ENCODE measurements at regions not wholly inside any gene's neighbourhood (a gene's known extent, or its start where the extent isn't known, plus 50 kb on each side); places are given as distances from the start of the nearest gene placed in this dataset.

DNA sequence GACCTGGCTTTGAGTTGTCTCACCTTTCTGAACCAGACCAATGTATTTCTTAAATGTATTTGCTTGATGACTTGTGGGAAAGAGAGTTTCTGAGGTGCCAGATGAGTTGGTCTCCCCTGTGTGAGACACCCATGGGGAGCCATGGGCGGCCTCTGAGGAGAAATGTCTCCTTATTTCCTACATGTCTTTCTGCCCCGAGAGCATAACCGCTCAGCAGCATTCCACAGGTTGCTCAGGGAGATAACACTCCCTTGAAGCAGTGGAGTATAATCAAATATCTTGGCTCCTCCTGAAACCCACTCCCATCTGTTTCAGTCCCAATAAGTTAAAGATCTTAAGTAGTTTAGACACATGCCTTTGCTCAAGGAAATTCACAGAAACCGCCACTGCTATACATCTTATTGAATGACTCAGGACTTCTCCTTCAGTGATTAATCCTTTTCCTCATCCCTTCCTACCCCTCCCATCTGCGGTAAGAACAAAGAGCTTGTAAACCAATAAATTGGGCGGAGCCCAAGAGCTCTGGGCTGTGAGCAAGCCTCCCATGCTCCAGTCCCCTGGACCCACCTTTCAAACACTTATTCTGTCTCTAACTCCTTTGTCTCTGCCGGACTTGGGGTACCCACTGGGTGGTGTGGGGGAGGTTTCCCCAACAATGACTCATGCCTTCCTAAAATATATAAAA lies 285.5 kb upstream of the LRRTM4 start:
- DNase-seq (ENCODE audit: low spot score), result no peak
- in situ Hi-C loops (cut with MboI; ENCODE audit: low sequenced_read_pairs, unreplicated experiment), result no loop called here
- no peak for TF ChIP-seq CTCF (IDR thresholded peaks at IDR 0.05; ENCODE audit: borderline replicate concordance, control extremely low read depth, extremely low read depth, insufficient read depth, missing control alignments)

DNA sequence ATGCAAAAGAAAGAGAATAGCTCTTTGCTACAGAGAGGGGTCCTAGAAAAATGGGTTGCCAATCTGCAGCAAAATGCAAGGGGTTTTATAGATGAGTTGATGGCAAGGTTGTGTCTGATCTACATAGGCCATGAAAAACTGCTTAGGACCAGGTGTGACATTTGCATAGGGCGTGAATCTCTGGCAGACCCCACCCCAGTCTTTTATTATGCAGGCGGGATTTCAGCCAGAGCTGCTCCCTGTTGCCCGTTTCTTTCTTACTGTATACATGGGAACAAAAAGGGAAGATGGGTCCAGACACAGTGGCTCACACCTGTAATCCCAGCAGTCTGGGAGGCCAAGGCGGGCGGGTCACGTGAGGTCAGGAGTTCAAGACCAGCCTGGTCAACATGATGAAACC lies 286.4 kb upstream of the LRRTM4 start:
- TF ChIP-seq CTCF (IDR thresholded peaks at IDR 0.05; ENCODE audit: borderline replicate concordance, control extremely low read depth, extremely low read depth, insufficient read depth, missing control alignments), result no peak
- no peak for DNase-seq (ENCODE audit: low spot score)
- in situ Hi-C loops (cut with MboI; ENCODE audit: low sequenced_read_pairs, unreplicated experiment), result no loop called here

DNA sequence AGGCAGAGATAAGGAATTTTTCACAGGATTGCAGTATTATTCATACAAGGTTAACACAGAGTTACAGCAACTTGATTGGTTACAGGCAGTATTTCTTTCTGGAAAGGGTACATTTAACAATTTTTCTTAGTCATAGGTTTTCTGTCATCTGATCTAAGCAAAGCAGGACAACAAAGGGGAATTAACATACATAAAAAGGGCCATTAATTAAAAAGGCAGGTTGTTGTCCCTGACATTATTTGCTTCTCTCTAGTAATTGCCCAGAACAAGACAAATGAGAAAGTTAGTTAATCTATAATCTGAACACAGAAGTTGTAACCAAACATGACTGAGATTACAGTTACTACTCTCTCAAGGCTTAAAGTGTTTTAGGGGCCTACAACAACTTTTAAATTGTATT lies 291.4 kb upstream of the LRRTM4 start:
- no peak for TF ChIP-seq CTCF (IDR thresholded peaks at IDR 0.05; ENCODE audit: borderline replicate concordance, control extremely low read depth, extremely low read depth, insufficient read depth, missing control alignments)
- no peak for DNase-seq (ENCODE audit: low spot score)
- in situ Hi-C loops (cut with MboI; ENCODE audit: low sequenced_read_pairs, unreplicated experiment), result no loop called here

DNA sequence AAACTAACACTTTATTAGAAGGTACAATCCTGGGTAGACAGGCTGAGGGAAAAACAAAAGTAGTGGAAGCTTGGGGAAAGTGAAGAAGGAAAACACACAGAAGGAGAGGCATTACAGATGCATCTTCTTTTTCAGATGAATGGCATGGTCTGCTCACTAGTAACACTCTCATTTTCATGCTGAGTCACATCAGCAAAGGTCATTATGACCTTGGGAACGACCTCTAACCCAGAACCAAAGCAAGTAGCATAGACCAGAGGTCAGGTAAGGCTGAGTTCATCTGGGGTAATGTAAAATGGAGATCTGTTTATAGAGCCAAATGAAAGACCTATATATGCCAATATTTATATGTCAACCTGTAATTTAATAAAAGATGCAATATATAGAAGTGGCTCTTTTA lies 294.4 kb upstream of the LRRTM4 start:
- no peak for TF ChIP-seq CTCF (IDR thresholded peaks at IDR 0.05; ENCODE audit: borderline replicate concordance, control extremely low read depth, extremely low read depth, insufficient read depth, missing control alignments)
- DNase-seq (ENCODE audit: low spot score), result no peak
- in situ Hi-C loops (cut with MboI; ENCODE audit: low sequenced_read_pairs, unreplicated experiment), result no loop called here

GRCh38 chr2:77818186-77818585 lies 296.0 kb upstream of the LRRTM4 start:
- TF ChIP-seq CTCF (IDR thresholded peaks at IDR 0.05; ENCODE audit: borderline replicate concordance, control extremely low read depth, extremely low read depth, insufficient read depth, missing control alignments), result no peak
- in situ Hi-C loops (cut with MboI; ENCODE audit: low sequenced_read_pairs, unreplicated experiment), result no loop called here
- no peak for DNase-seq (ENCODE audit: low spot score)

DNA sequence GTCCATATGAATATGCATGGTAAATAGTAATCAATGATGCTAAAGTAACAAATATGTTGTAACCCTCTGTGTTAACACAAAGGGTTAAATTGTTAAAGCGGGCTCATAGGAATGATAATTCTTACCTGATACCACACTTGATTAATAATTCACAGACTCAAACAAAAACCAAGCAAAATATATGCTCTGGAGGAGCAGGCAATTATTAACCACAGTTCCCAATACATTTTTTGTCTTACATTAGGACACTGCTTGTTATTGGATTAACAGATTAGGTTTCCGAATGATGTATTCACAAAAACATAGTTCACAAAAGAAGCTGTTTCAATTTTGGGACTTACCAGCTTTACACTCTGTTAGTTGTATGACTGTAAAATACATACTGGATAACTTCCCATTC lies 300.9 kb upstream of the LRRTM4 start:
- no peak for DNase-seq (ENCODE audit: low spot score)
- in situ Hi-C loops (cut with MboI; ENCODE audit: low sequenced_read_pairs, unreplicated experiment), result no loop called here
- no peak for TF ChIP-seq CTCF (IDR thresholded peaks at IDR 0.05; ENCODE audit: borderline replicate concordance, control extremely low read depth, extremely low read depth, insufficient read depth, missing control alignments)

Measured in GM13976 (cell line).